ENCODE measurements at regions not wholly inside any gene's neighbourhood (a gene's known extent, or its start where the extent isn't known, plus 50 kb on each side); places are given as distances from the start of the nearest gene placed in this dataset.

GRCh38 chr4:147207911-147208310 is 262.2 kb upstream of the TTC29 start:
- no peaks in the 10 kb centered on the region for H3K27me3 ChIP-seq (ENCODE audit: control insufficient read depth, extremely low read depth, insufficient read depth, low read length)
- H3K27ac ChIP-seq (ENCODE audit: control insufficient read depth, insufficient read depth, low read length): no peak overlapping the region
- no peak overlapping the region for H3K4me2 ChIP-seq (ENCODE audit: control insufficient read depth, extremely low read depth, insufficient read depth, low read depth, low read length)
- H3K79me2 ChIP-seq (ENCODE audit: control insufficient read depth, insufficient read depth, low read length): no peaks in the 10 kb centered on the region
- no peaks in the 10 kb centered on the region for H3K9me3 ChIP-seq (ENCODE audit: control insufficient read depth, low read depth, low read length)
- FAIRE-seq (no peak), DNase-seq (ENCODE audit: low read depth, low spot score) (no peak)
- H3K9me1 ChIP-seq (ENCODE audit: control insufficient read depth, extremely low read depth, insufficient read depth, low read length): no peaks in the 10 kb centered on the region
- TF ChIP-seq EZH2 (IDR thresholded peaks at IDR 0.05; ENCODE audit: low read length) (no peak), CTCF (optimal IDR thresholded peaks at IDR 0.05 in 1 of 3, IDR thresholded peaks at IDR 0.05 in 1 of 3, conservative IDR thresholded peaks at IDR 0.05 in 1 of 3; ENCODE audit: extremely low read depth in 1 of 3, insufficient read depth in 2 of 3, low read length in 3 of 3) (no peak)
- H3K4me3 ChIP-seq (ENCODE audit: control insufficient read depth in 2 of 3, extremely low read depth in 1 of 3, insufficient read depth in 2 of 3, low read depth in 1 of 3, low read length in 3 of 3): no peak overlapping the region
- dilution Hi-C loops (cut with MboI; ENCODE audit: extremely low pct_ligation_motif_present, low sequenced_read_pairs): no loop called here
- no peaks in the 10 kb centered on the region for H3K4me1 ChIP-seq (ENCODE audit: control insufficient read depth, extremely low read depth, insufficient read depth, low read length)
- H3K36me3 ChIP-seq (ENCODE audit: control insufficient read depth in 2 of 2, extremely low read depth in 1 of 2, insufficient read depth in 2 of 2, low read length in 2 of 2): no peaks in the 10 kb centered on the region
- no peak overlapping the region for H3K9ac ChIP-seq (ENCODE audit: control insufficient read depth, extremely low read depth, insufficient read depth, low read length)
- no peak overlapping the region for H2AFZ ChIP-seq (ENCODE audit: control insufficient read depth, low read length)
- no peaks in the 10 kb centered on the region for H4K20me1 ChIP-seq (ENCODE audit: control insufficient read depth, extremely low read depth, insufficient read depth, low read length)

- Histone ChIP-seq H3K4me1 (ENCODE audit: control insufficient read depth, extremely low read depth, insufficient read depth, low read length) (no peaks in the 10 kb centered on the region), H3K79me2 (ENCODE audit: control insufficient read depth, insufficient read depth, low read length) (no peaks in the 10 kb centered on the region), H3K27me3 (ENCODE audit: control insufficient read depth, extremely low read depth, insufficient read depth, low read length) (no peaks in the 10 kb centered on the region), H4K20me1 (ENCODE audit: control insufficient read depth, extremely low read depth, insufficient read depth, low read length) (no peaks in the 10 kb centered on the region), H3K27ac (ENCODE audit: control insufficient read depth, insufficient read depth, low read length) (no peak overlapping the region), H3K36me3 (ENCODE audit: control insufficient read depth in 2 of 2, extremely low read depth in 1 of 2, insufficient read depth in 2 of 2, low read length in 2 of 2) (no peaks in the 10 kb centered on the region), H3K4me3 (ENCODE audit: control insufficient read depth in 2 of 3, extremely low read depth in 1 of 3, insufficient read depth in 2 of 3, low read depth in 1 of 3, low read length in 3 of 3) (no peak overlapping the region), H3K9me3 (ENCODE audit: control insufficient read depth, low read depth, low read length) (no peaks in the 10 kb centered on the region), H3K4me2 (ENCODE audit: control insufficient read depth, extremely low read depth, insufficient read depth, low read depth, low read length) (no peak overlapping the region), H3K9me1 (ENCODE audit: control insufficient read depth, extremely low read depth, insufficient read depth, low read length) (no peaks in the 10 kb centered on the region), H3K9ac (ENCODE audit: control insufficient read depth, extremely low read depth, insufficient read depth, low read length) (no peak overlapping the region), H2AFZ (ENCODE audit: control insufficient read depth, low read length) (no peak overlapping the region)
- no peak for TF ChIP-seq CTCF (optimal IDR thresholded peaks at IDR 0.05 in 1 of 3, IDR thresholded peaks at IDR 0.05 in 1 of 3, conservative IDR thresholded peaks at IDR 0.05 in 1 of 3; ENCODE audit: extremely low read depth in 1 of 3, insufficient read depth in 2 of 3, low read length in 3 of 3)
- TF ChIP-seq EZH2 (IDR thresholded peaks at IDR 0.05; ENCODE audit: low read length): no peak
- DNase-seq (ENCODE audit: low read depth, low spot score) (no peak), FAIRE-seq (no peak)
- dilution Hi-C loops (cut with MboI; ENCODE audit: extremely low pct_ligation_motif_present, low sequenced_read_pairs): no loop called here
Measured at GRCh38 chr4:147217655-147218054, 263.2 kb upstream of the EDNRA start.
